Motor neuron (in vitro differentiated cells): ENCODE measurements at regions not wholly inside any gene's neighbourhood (a gene's known extent, or its start where the extent isn't known, plus 50 kb on each side); places are given as distances from the start of the nearest gene placed in this dataset.
A peak's percentile ranks its signal among the peaks of the same experiment; 100 is the strongest.
"Not testable (repeated sequence)": the region's sequence is repeated elsewhere in the genome, so short reads cannot be mapped to it uniquely, and the experiment has no call there.

Experiments used
- ATAC-seq, 8 experiments: fragments of 200-7000 bp; cut with Tn5 transposase; replicated peaks in 6 of 8; 2 replicates each; pipeline ENCODE4 v1.8.0; 2021; ENCODE audit warnings: mild to moderate bottlenecking in 8 of 8, moderate library complexity in 8 of 8
- H3K27ac ChIP-seq, 2 donors: fragments of 250-450 bp; sonication (Bioruptor Pico); 2 replicates each; pipeline ENCODE4 v1.9.0; 2021; ENCODE audit warnings: antibody characterized with exemption in 2 of 2, mild to moderate bottlenecking in 2 of 2, moderate library complexity in 1 of 2
- H3K4me1 ChIP-seq, 2 donors: fragments of 250-450 bp; sonication (Bioruptor Pico); replicated peaks in 1 of 2; 2 replicates each; pipeline ENCODE4 v1.6.1; 2021; ENCODE audit warnings: antibody characterized with exemption in 2 of 2, mild to moderate bottlenecking in 2 of 2, moderate library complexity in 1 of 2
- H3K4me3 ChIP-seq, 5 donors: fragments of 250-450 bp; sonication (Bioruptor Pico); 2 replicates each; pipeline ENCODE4 v1.9.0; 2021; ENCODE audit warnings: antibody characterized with exemption in 5 of 5, mild to moderate bottlenecking in 5 of 5, moderate library complexity in 4 of 5
- WGBS, 10 experiments: fragments of 450-650 bp; shearing (Covaris generic); methylation state at CpG; one replicate each; pipeline ENCODE4 v1.0.0; 2022; 5-methylcytosine and 5-hydroxymethylcytosine counted together
- in situ Hi-C, 9 experiments: fragments of 400-800 bp; cut with MboI; loops; one replicate each; pipeline ENCODE4 v1.15.0; 2021; ENCODE audit warnings: low sequenced_read_pairs in 9 of 9, low pct_unique_long_range_greater_than_20kb in 2 of 9; ENCODE audit not compliant: unreplicated experiment in 9 of 9

DNA sequence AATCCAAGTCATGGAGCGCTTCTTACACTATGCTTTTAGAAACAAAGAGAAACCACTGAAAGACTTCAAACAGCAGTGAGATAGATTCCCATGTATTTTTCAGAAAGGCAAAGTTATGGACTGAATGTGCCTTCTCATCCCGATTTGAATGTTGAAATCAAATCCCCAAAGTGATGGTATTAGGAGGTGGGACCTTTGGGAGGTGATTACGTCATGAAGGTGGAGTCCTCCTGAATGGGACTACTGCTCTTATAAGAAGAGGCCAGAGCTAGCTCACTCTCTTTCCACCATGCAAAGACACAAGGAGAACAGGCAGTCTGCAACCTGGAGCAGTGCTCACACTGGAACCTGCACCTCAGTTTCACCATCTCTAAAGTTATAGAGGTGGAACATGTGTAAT is 1279.8 kb downstream of the GATA3 start:
- H3K27ac ChIP-seq, result no peak overlapping the region
- no peak overlapping the region for H3K4me3 ChIP-seq
- peaks cover 0 to 5% of the 10 kb centered on the region in 2 donors for H3K4me1 ChIP-seq
- 43 to 100% (median 71%) methylated on average over 1 to 3 of the region's 3 CpGs for WGBS, 10 experiments
- ATAC-seq, result no peak
- in situ Hi-C loops, result loop anchor here in 2 of 9 experiments (25.0 kb wide), 2 partner anchors 1353 to 1703 kb away; no protein-coding TSS in a partner anchor

- Histone ChIP-seq H3K4me3 (no peak overlapping the region), H3K4me1 (peaks cover 0 to 3% of the 10 kb centered on the region in 2 donors), H3K27ac (no peak overlapping the region)
- no peak for ATAC-seq
- 11 to 100% (median 50%) methylated on average over 1 of the region's 1 CpG; no CpG with 5 or more reads in 3 of the 10 experiments for WGBS, 10 experiments
- in situ Hi-C loops, result loop anchor here in 2 of 9 experiments (25.0 kb wide), 2 partner anchors 1348 to 1698 kb away; no protein-coding TSS in a partner anchor
Observed at GRCh38 chr10:9339716-9340115, 1285.2 kb downstream of the GATA3 start.

GRCh38 chr10:9342885-9343570 is 1288.5 kb downstream of the GATA3 start:
- in situ Hi-C loops, result loop anchor here in 2 of 9 experiments (25.0 kb wide), 2 partner anchors 1344 to 1694 kb away; no protein-coding TSS in a partner anchor
- H3K4me3 ChIP-seq, result no peak overlapping the region
- WGBS, 10 experiments, result 0 to 44% (median 16%) methylated on average over 1 to 5 of the region's 5 CpGs; no CpG with 5 or more reads in 1 of the 10 experiments
- no peak overlapping the region for H3K27ac ChIP-seq
- peaks cover 0 to 3% of the 10 kb centered on the region in 2 donors for H3K4me1 ChIP-seq
- peak in 7 of 8 experiments; percentile 48 to 96 (median 67) for ATAC-seq

- H3K27ac ChIP-seq, ATAC-seq, H3K4me3 ChIP-seq, H3K4me1 ChIP-seq: not testable (repeated sequence)
- in situ Hi-C loops, result loop anchor here in 2 of 9 experiments (25.0 kb wide), 2 partner anchors 1339 to 1689 kb away; no protein-coding TSS in a partner anchor
- WGBS, 10 experiments, result 7 to 100% (median 77%) methylated on average over 1 to 3 of the region's 3 CpGs
Observed at GRCh38 chr10:9347933-9348332, 1293.4 kb downstream of the GATA3 start.

- Histone ChIP-seq H3K4me1 (no peaks in the 10 kb centered on the region), H3K4me3 (no peak overlapping the region), H3K27ac (no peak overlapping the region)
- WGBS, 10 experiments, result 0 to 100% (median 80%) methylated on average over 1 to 4 of the region's 4 CpGs; no CpG with 5 or more reads in 1 of the 10 experiments
- in situ Hi-C loops, result loop anchor here in 1 of 9 experiments (25.0 kb wide), 1 partner anchor 230 kb away; no protein-coding TSS in a partner anchor
- ATAC-seq, result no peak
Observed at GRCh38 chr10:9357471-9357870, 1303.0 kb downstream of the GATA3 start.

- H3K4me1 ChIP-seq, result no peaks in the 10 kb centered on the region
- WGBS, 10 experiments, result 0 to 100% (median 40%) methylated on average over 1 to 3 of the region's 5 CpGs; no CpG with 5 or more reads in 3 of the 10 experiments
- no peak for ATAC-seq
- in situ Hi-C loops, result loop anchor here in 1 of 9 experiments (25.0 kb wide), 1 partner anchor 225 kb away; no protein-coding TSS in a partner anchor
- H3K27ac ChIP-seq, result no peak overlapping the region
- H3K4me3 ChIP-seq, result no peak overlapping the region
Observed at GRCh38 chr10:9362721-9363120, 1308.2 kb downstream of the GATA3 start.

GRCh38 chr10:9379183-9379582 is 1324.7 kb downstream of the GATA3 start:
- H3K27ac ChIP-seq, result no peak overlapping the region

GRCh38 chr10:9381733-9382532 is 1327.4 kb downstream of the GATA3 start:
- no peak overlapping the region for H3K4me3 ChIP-seq
- in situ Hi-C loops, result no loop called here
- 0 to 100% (median 64%) methylated on average over 1 to 5 of the region's 5 CpGs for WGBS, 10 experiments

More at GRCh38 chr10:9379183-9379582, 1324.7 kb downstream of the GATA3 start:
- 60 to 100% (median 88%) methylated on average over 1 to 5 of the region's 15 CpGs; no CpG with 5 or more reads in 5 of the 10 experiments for WGBS, 10 experiments
- in situ Hi-C loops, result no loop called here
- Histone ChIP-seq H3K4me1 (peaks cover 0 to 9% of the 10 kb centered on the region in 2 donors), H3K4me3 (no peak overlapping the region)
- no peak for ATAC-seq

DNA sequence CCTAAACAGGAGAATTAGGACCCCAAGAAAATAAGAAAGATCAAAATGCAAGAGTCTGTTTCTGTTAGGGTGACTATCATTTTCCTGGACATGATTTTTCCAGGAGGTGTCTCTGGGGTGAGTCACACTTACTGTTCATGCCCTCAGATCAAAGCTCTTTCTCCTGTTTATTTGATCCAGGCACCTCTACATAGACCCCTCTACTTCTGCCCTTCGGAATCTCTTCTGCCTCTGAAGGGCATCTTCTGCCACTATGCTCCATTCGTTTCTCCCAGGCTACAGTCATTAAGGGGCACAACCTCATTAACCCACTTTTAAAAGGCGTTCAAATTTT is 1328.0 kb downstream of the GATA3 start:
- Histone ChIP-seq H3K27ac (no peak overlapping the region), H3K4me1 (peaks cover 0 to 9% of the 10 kb centered on the region in 2 donors), H3K4me3 (no peak overlapping the region)
- 6 to 100% (median 73%) methylated on average over 1 to 3 of the region's 3 CpGs; no CpG with 5 or more reads in 3 of the 10 experiments for WGBS, 10 experiments
- in situ Hi-C loops, result no loop called here
- ATAC-seq, result peak in 2 of 8 experiments; percentile 52 to 61

More at GRCh38 chr10:9381733-9382532, 1327.4 kb downstream of the GATA3 start:
- Histone ChIP-seq H3K4me1 (peaks cover 0 to 9% of the 10 kb centered on the region in 2 donors), H3K27ac (no peak overlapping the region)
- ATAC-seq, result peak in 4 of 8 experiments; percentile 13 to 79 (median 70)

- in situ Hi-C loops, result no loop called here
- Histone ChIP-seq H3K4me3 (no peak overlapping the region), H3K27ac (no peak overlapping the region), H3K4me1 (no peaks in the 10 kb centered on the region)
- ATAC-seq, result no peak
- 0 to 95% (median 58%) methylated on average over 1 to 3 of the region's 3 CpGs; no CpG with 5 or more reads in 1 of the 10 experiments for whole genome bisulfite sequencing, 10 experiments
Observed at GRCh38 chr10:9390516-9390915, 1336.0 kb downstream of the GATA3 start.

DNA sequence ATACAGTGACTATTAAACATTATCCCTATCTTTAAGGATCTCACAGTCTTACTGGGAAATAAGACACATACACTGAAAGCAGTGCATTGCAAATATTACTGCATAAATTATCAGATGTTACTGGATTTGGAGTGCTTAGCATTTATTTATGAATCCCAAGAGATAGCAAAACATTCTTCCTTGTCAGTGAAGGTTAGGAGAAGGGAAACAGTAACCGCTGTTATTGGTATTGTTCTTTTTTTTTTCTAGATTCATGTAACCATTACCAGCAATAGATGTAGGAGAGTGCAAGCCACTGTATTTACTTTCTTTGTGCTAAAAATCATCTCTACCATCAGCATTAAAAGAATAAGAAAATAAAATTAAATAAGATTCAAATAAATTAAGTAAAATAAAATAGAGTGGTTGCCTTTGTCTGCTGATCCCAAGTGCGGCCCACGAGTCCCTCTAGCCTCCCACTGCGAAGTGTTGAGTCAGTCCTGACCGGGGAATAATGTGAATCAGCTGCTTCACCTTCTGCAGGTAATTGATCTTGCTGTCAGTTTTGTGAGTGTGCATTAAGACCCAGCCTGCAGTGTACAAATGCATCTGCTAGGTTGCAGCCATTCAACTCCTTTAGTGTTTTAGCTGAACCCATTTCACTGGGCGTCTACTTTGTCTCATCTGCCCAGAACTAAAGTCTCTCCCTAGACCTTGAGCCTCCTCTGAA is 1344.9 kb downstream of the GATA3 start:
- no peak overlapping the region for H3K27ac ChIP-seq
- in situ Hi-C loops, result no loop called here
- H3K4me3 ChIP-seq, result no peak overlapping the region
- WGBS, 10 experiments, result 24 to 100% (median 60%) methylated on average over 1 to 6 of the region's 6 CpGs
- H3K4me1 ChIP-seq, result peaks cover 2 to 8% of the 10 kb centered on the region in 2 donors
- peak in 6 of 8 experiments; percentile 56 to 98 (median 96) for ATAC-seq

DNA sequence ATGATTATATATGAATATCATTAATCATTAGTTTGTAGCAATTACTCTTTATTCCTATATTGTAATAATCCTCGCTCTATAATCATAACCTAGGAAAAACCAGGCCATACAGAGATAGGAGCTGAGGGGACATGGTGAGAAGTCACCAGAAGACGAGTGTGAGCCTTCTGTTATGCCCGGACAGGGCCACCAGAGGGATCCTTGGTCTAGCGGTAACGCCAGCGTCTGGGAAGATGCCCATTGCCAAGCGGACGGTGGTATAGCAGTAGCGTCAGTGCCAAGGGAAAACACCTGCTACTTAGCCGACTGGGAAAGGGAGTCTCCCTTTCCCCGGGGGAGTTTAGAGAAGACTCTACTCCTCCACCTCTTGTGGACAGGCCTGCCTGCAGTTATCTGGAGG is 1347.6 kb downstream of the GATA3 start:
- ATAC-seq, result peak in 3 of 8 experiments; percentile 9 to 43 (median 17)
- H3K4me3 ChIP-seq, H3K4me1 ChIP-seq, in situ Hi-C loops: not testable (repeated sequence)
- peak overlapping the region in 1 of 2 donors; percentile 32 for H3K27ac ChIP-seq
- WGBS, 10 experiments, result 71 to 100% (median 80%) methylated on average over 1 to 5 of the region's 11 CpGs; no CpG with 5 or more reads in 7 of the 10 experiments
